Colonic mucosa (tissue), 4 donors: ENCODE measurements at regions not wholly inside any gene's neighbourhood (a gene's known extent, or its start where the extent isn't known, plus 50 kb on each side); places are given as distances from the start of the nearest gene placed in this dataset.

Experiments
- DNase-seq: peaks from one replicate; pipeline ENCODE4 v3.0.0-alpha.2; 2020
- H3K27ac ChIP-seq: fragments of 200-600 bp; one replicate; pipeline ENCODE4 v1.8.0; 2021
- H3K27me3 ChIP-seq: fragments of 200-600 bp; one replicate; pipeline ENCODE4 v1.8.0; 2021
- H3K36me3 ChIP-seq: fragments of 200-600 bp; one replicate; pipeline ENCODE4 v1.8.0; 2021
- H3K4me1 ChIP-seq: fragments of 200-600 bp; one replicate; pipeline ENCODE4 v1.8.0; 2021; ENCODE audit warnings: mild to moderate bottlenecking
- H3K4me3 ChIP-seq: fragments of 200-600 bp; one replicate; pipeline ENCODE4 v1.8.0; 2021
- H3K9ac ChIP-seq, 2 donors: one replicate each; pipeline ENCODE4 v1.7.0; 2013; ENCODE audit warnings: control low read depth in 2 of 2, low read depth in 2 of 2, low read length in 2 of 2
- H3K9me3 ChIP-seq: fragments of 200-600 bp; one replicate; pipeline ENCODE4 v1.8.0; 2021
- intact Hi-C: fragments of 100-400 bp; cut with DNase I; formaldehyde crosslinking; loops from one replicate; pipeline ENCODE4 v1.14.1; 2022
- TF ChIP-seq, protein P1 (sequence below): fragments of 200-600 bp; IDR thresholded peaks from one replicate; pipeline ENCODE4 v1.8.0; 2022; ENCODE audit warnings: antibody characterized with exemption, mild to moderate bottlenecking
- donor health status: healthy.
- donor health status: DM: no; HTN: no; CAD: no.
- donor health status: DM: no; HTN: no; CAD: no.

DNA sequence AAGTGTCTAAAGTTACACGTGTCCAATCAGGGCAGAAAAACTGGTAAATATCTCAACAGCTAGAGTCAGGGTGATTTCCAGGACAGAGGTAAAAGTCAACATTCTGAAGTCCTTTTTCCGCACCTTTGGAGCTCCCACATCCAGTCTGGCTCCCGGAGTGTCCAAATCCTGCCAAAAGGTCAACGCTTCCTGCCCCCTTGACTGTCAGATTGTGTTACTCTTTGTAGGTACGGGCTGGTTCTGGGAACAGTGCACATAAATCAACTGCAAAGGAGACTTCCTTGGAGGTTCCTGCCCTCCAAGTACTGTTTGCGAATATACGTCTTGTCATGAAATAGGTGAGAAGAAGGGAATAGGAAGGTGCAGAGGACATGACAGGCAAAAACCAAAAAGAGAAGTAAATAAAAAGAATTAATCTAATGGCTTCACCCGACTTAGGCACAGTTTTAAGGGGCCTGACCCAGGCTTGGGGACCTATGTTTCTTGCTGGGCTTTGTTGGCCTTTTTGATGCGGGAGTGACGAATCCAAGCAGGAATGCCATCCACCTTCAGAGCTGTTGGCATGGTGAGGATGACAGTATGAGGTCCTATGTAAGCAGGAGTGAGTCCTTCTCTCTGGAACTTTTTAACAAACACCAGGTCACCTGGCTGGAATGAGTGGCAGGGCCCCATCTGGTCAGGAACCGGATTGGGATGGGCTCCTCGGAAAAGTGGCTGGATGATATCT is 155.4 kb downstream of the TRIM27 start:
- DNase-seq: no peak
- intact Hi-C loops: no loop called here
- TF ChIP-seq, protein P1, sequence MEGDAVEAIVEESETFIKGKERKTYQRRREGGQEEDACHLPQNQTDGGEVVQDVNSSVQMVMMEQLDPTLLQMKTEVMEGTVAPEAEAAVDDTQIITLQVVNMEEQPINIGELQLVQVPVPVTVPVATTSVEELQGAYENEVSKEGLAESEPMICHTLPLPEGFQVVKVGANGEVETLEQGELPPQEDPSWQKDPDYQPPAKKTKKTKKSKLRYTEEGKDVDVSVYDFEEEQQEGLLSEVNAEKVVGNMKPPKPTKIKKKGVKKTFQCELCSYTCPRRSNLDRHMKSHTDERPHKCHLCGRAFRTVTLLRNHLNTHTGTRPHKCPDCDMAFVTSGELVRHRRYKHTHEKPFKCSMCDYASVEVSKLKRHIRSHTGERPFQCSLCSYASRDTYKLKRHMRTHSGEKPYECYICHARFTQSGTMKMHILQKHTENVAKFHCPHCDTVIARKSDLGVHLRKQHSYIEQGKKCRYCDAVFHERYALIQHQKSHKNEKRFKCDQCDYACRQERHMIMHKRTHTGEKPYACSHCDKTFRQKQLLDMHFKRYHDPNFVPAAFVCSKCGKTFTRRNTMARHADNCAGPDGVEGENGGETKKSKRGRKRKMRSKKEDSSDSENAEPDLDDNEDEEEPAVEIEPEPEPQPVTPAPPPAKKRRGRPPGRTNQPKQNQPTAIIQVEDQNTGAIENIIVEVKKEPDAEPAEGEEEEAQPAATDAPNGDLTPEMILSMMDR: no peak
- Histone ChIP-seq H3K4me1 (no peaks in the 10 kb centered on the region), H3K27ac (no peak overlapping the region), H3K4me3 (no peak overlapping the region), H3K27me3 (peaks cover 48% of the 10 kb centered on the region), H3K9me3 (no peaks in the 10 kb centered on the region), H3K9ac (no peak overlapping the region), H3K36me3 (no peaks in the 10 kb centered on the region)

DNA sequence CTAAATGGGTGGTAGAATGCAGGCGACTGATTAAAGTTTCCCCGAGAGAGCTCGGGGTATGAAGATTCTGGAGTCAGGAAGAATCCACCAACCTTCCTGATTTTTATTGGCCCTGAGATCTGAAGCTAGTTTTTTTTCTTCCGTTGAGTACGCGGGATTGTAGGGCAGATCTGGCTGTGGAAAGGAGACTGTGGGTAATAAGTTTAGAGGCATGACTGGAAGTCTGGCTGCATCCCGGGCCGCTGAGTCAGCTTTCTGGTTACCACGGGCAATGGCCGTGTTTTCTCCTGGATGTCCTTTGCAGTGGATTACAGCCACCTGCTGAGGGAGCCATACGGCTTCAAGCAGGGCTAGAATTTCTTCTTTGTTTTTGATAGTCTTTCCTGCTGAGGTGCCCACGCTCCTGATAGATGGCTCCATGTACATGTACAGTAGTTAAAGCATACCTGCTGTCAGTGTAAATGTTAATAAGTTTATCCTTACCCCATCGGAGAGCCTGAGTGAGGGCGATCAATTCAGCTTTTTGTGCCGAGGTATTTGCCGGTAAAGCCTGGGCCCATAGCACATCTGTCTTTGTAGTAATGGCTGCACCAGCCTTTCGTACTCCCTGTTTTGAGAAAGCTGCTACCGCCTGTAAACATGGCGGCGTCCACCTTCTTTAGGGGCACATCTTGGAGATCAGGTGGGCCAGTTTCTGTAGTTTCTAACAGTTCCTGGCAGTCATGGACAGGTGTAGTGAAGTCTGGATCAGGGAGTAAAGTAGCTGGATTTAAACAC is 154.0 kb downstream of the TRIM27 start:
- Histone ChIP-seq H3K4me1 (no peaks in the 10 kb centered on the region), H3K36me3 (no peaks in the 10 kb centered on the region), H3K27ac (no peak overlapping the region), H3K9ac (no peak overlapping the region), H3K9me3 (no peaks in the 10 kb centered on the region), H3K4me3 (no peak overlapping the region), H3K27me3 (peaks cover 43% of the 10 kb centered on the region)
- DNase-seq: no peak
- intact Hi-C loops: no loop called here
- TF ChIP-seq, protein P1: no peak

DNA sequence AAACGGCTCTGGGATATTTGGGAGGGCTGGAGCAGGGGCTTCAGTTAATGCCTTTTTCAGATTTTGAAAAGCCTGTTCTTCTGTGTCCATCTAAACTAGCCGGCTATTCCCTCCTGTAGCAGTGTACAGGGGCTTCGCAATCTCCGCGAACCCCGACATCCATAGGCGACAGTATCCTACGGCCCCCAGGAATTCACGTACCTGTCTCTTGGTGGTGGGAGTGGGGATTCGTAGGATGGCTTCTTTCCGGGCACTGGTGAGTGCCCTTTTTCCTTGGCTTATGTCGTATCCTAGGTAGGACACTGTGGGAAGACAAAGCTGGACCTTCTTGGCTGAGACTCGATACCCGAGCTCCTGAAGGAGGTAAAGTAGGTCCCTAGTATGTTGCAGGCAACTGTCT is 153.1 kb downstream of the TRIM27 start:
- H3K4me3 ChIP-seq: no peak overlapping the region
- intact Hi-C loops: no loop called here
- H3K27me3 ChIP-seq: peaks cover 43% of the 10 kb centered on the region

DNA sequence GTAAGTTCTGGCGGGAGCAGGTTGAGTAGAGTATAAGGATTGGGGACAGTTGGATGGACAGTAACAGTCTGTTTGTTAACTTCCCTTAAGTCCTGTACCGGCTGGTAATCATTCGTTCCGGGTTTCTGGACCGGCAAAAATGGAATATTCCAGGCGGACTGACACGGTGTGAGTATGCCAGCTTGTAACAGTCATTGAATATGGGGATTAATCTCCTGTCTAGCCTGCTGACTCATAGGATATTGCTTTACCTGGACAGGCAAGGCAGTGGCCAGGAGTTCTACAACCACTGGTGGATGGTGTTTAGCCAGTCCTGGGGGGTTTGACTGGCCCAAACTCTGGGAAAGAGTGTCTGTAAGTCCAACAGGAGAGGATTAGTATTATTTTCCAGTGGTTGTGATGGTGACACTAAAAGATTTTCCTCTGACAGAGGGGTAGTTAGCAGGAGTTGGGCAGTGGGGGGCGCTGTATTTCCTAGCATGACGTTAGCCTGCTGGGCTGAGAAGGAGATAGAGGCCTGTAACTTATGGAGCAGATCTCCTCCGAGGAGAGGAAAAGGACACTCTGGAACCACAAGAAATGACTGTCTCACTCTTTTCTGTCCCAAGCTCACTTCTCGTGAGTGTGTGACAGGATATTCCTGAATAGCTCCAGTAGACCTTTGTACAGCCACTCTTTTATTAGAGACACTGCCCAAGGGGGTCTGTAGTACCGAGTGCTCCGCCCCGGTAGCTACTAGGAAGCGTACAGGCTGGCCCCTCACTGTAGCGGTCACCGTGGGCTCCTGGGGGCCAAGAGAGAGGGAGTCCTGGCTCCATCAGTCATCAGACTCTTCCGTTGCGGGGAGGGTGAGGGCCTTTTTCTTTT is 152.2 kb downstream of the TRIM27 start:
- Histone ChIP-seq H3K36me3 (no peaks in the 10 kb centered on the region), H3K4me1 (no peaks in the 10 kb centered on the region), H3K9me3 (no peaks in the 10 kb centered on the region), H3K27me3 (peaks cover 49% of the 10 kb centered on the region), H3K9ac (no peak overlapping the region), H3K27ac (no peak overlapping the region), H3K4me3 (no peak overlapping the region)
- DNase-seq: no peak
- intact Hi-C loops: no loop called here
- TF ChIP-seq, protein P1: no peak

More for the DNA sequence above, 153.1 kb downstream of the TRIM27 start:
- Histone ChIP-seq H3K9ac (no peak overlapping the region), H3K4me1 (no peaks in the 10 kb centered on the region), H3K27ac (no peak overlapping the region), H3K9me3 (no peaks in the 10 kb centered on the region), H3K36me3 (no peaks in the 10 kb centered on the region)
- no peak for DNase-seq
- TF ChIP-seq, protein P1: no peak
